DOHH2 (cell line): ENCODE measurements at regions not wholly inside any gene's neighbourhood (a gene's known extent, or its start where the extent isn't known, plus 50 kb on each side); places are given as distances from the start of the nearest gene placed in this dataset.

Source experiments
- EZH2phosphoT487 ChIP-seq: fragments of 200-600 bp; sonication (generic); IDR thresholded peaks from 2 replicates; pipeline ENCODE4 v1.6.1; 2017; ENCODE audit warnings: borderline replicate concordance, mild to moderate bottlenecking, antibody characterized with exemption, low read length, moderate library complexity, mixed read lengths
- TF ChIP-seq, protein P1 (sequence below): fragments of 200-600 bp; sonication (generic); IDR thresholded peaks from one replicate; pipeline ENCODE4 v1.5.1; 2014; ENCODE audit warnings: antibody characterized with exemption, mild to moderate bottlenecking, low read depth, low read length; ENCODE audit not compliant: poor library complexity, severe bottlenecking

DNA sequence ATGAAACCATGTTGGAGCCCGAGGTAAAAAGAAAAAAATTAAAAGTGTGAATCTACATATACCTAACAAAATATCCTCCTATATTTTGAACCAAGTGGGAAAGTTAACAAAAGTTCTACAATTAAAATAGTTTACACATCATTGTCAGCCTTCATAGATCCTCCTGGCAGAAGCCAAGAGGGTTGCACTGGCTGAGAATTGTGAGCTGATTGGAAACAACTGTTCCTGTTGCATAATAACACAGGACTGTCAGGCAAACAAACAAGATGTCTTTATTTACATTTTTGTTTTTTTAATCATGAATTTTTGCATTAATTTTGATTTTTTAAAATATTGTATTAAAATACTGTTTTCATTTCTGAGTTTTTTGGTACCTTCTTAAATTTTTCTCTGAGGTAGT is 215.2 kb upstream of the MME start:
- TF ChIP-seq, protein P1, sequence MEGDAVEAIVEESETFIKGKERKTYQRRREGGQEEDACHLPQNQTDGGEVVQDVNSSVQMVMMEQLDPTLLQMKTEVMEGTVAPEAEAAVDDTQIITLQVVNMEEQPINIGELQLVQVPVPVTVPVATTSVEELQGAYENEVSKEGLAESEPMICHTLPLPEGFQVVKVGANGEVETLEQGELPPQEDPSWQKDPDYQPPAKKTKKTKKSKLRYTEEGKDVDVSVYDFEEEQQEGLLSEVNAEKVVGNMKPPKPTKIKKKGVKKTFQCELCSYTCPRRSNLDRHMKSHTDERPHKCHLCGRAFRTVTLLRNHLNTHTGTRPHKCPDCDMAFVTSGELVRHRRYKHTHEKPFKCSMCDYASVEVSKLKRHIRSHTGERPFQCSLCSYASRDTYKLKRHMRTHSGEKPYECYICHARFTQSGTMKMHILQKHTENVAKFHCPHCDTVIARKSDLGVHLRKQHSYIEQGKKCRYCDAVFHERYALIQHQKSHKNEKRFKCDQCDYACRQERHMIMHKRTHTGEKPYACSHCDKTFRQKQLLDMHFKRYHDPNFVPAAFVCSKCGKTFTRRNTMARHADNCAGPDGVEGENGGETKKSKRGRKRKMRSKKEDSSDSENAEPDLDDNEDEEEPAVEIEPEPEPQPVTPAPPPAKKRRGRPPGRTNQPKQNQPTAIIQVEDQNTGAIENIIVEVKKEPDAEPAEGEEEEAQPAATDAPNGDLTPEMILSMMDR, result no peak
- TF ChIP-seq EZH2phosphoT487, result no peak
